ENCODE measurements at regions not wholly inside any gene's neighbourhood (a gene's known extent, or its start where the extent isn't known, plus 50 kb on each side); places are given as distances from the start of the nearest gene placed in this dataset.

DNA sequence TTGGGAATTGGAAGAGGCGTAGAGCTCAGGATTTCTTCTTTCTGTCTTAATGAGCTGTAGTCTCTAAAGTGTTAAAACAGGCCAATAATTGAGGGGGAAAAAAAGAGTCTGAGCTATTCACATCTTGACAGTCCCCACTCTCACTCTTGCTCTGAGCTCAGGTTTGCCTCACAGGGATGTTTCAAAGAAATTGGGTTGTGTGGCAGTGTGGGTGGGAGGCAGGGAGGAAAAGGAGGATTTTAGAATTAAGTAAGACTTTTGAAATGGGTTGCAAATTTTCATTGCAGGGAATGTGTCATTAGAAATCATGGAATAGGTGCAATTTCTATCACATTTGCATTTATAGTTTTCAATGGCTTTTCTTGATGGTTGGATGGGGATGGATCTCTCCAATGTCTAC is 338.8 kb upstream of the KIRREL3 start:
- Mint-ChIP-seq H3K36me3 (no peaks in the 10 kb centered on the region), H3K4me1 (no peaks in the 10 kb centered on the region), H3K27ac (no peak overlapping the region), H3K9me3 (peaks cover 6% of the 10 kb centered on the region), H3K4me3 (no peak overlapping the region)
- DNase-seq (ENCODE audit: low spot score in 2 of 2), result no peak
- ATAC-seq, result no peak

DNA sequence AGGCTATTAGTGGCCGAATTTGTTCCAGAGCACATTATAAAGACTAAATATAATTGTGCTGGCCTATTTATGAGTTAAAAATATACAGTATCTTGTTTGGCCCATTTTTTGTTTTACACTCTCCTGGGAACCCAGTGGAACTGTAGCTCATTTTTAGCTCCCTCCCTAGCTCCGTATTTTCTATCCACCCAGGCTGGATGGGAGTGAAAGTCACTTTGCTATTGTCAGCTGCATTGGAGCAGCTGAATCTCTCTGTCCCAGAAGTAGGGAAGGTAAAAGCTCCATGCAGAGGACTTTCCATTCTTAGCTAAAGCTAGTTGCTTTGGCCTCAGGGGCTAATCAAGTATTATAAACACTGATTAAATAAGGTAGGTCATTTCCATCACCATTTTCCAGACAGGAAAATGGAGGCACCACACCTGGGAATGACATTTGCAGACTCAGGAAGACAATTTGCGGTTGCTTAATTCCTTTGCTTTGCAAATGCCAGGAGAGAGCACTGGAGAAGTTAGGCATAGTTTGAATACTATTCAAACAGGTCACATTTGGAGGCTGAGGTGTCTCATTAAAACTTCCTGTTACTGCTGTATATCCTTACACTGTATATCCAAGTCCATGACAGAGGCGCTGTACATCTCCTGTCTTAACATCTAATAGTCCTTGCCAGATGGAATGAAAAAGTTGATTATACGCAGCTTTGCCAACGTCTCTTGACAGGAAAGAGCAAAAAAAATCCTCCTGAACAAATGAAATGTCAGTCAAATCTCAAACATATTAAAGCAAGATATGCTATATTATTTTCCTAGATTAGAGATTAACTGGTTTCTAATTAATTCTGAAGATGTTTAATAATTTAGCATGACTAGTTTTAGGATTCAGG is 338.1 kb upstream of the KIRREL3 start:
- no peaks in the 10 kb centered on the region for H3K36me3 Mint-ChIP-seq
- no peak overlapping the region for H3K27ac Mint-ChIP-seq
- peaks cover 6% of the 10 kb centered on the region for H3K9me3 Mint-ChIP-seq
- H3K4me1 Mint-ChIP-seq, result no peaks in the 10 kb centered on the region
- no peak overlapping the region for H3K4me3 Mint-ChIP-seq
- ATAC-seq, result no peak
- DNase-seq (ENCODE audit: low spot score in 2 of 2), result no peak

DNA sequence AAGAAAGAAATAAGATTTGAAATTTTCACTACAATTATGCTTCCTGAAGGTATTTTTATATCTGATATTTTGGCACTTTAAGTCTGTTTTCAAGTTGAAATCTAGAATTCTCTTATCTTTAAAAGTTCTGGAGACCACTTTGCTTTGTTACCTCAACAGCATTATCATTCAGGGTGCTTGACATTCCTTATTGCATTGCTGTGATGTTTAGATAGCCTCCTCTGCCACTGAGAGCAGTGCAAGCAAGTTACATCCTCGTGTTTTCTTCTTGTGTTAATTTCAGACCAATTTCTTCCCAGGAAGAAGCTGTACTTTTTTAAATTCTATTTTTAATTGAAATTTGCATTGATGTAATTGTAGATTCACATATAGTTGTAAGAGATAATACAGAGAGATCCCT is 333.9 kb upstream of the KIRREL3 start:
- Mint-ChIP-seq H3K9me3 (peaks cover 14% of the 10 kb centered on the region), H3K36me3 (no peaks in the 10 kb centered on the region), H3K4me1 (no peaks in the 10 kb centered on the region), H3K27ac (no peak overlapping the region), H3K4me3 (no peak overlapping the region)
- ATAC-seq (no peak), DNase-seq (ENCODE audit: low spot score in 2 of 2) (no peak)

DNA sequence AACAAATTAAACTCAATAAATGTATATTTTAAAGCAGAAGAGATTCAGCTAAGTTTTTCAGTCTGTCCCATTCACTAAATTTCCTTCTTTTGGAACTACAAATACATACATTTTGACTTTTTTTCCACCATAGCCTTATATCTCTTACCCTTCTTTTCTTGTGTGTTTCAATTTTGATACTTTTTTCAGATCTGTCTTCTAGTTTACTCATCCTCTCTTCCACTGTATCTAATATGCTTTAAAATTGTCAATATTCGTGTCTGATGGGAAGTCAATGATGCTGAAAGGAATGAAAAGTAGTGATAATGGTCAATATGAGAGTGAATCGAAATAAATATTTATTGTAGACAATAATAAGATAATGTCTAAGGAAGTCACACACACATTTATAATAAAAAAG is 332.3 kb upstream of the KIRREL3 start:
- H3K36me3 Mint-ChIP-seq, result no peaks in the 10 kb centered on the region
- ATAC-seq, result no peak
- no peak for DNase-seq (ENCODE audit: low spot score in 2 of 2)
- H3K27ac Mint-ChIP-seq, result no peak overlapping the region
- no peaks in the 10 kb centered on the region for H3K4me1 Mint-ChIP-seq
- H3K9me3 Mint-ChIP-seq, result peaks cover 17% of the 10 kb centered on the region
- H3K4me3 Mint-ChIP-seq, result no peak overlapping the region

DNA sequence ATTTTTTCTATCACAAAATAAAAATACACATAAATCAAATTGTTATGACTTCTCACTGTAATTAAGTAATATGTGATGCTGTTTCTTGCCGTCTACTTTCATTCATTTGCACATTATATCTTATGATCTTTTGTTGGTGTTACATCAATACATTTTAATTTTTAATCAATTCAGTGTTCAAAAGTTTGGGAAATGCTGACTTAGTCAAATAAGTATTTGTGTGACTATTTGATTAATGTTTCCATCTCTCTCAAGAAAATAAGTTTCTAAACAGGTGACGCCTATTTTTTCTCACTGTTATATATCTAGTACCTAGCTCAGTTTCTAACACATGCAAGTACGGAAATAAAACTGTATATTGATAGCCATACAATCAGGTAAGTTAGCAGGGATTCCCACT is 329.5 kb upstream of the KIRREL3 start:
- no peak for DNase-seq (ENCODE audit: low spot score in 2 of 2)
- H3K4me1 Mint-ChIP-seq, result no peaks in the 10 kb centered on the region
- H3K4me3 Mint-ChIP-seq, result no peak overlapping the region
- no peak for ATAC-seq
- H3K9me3 Mint-ChIP-seq, result peaks cover 14% of the 10 kb centered on the region
- no peak overlapping the region for H3K27ac Mint-ChIP-seq
- H3K36me3 Mint-ChIP-seq, result no peaks in the 10 kb centered on the region

DNA sequence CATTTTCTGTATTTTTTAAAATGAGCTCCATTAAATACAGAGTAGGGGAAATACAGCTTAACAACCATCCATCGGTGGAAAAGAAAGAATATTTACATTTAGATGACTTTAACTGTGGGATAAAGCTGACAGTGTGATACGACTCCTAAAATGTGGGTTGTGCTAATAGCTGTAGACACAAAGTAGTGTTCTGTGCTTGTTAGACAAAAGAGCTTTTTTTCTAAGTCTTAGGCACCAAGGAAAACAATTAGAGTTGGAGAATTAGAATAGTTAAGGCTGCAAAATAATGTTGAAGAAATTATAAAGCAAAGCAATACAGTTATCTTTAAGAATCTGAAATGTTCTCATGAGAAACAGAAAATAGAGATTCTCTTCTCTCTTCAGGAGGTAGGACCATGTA is 307.7 kb upstream of the KIRREL3 start:
- H3K27ac Mint-ChIP-seq, result no peak overlapping the region
- H3K4me1 Mint-ChIP-seq, result no peaks in the 10 kb centered on the region
- no peaks in the 10 kb centered on the region for H3K36me3 Mint-ChIP-seq
- H3K4me3 Mint-ChIP-seq, result no peak overlapping the region
- no peak for ATAC-seq
- H3K9me3 Mint-ChIP-seq, result peaks cover 18% of the 10 kb centered on the region
- no peak for DNase-seq (ENCODE audit: low spot score in 2 of 2)

DNA sequence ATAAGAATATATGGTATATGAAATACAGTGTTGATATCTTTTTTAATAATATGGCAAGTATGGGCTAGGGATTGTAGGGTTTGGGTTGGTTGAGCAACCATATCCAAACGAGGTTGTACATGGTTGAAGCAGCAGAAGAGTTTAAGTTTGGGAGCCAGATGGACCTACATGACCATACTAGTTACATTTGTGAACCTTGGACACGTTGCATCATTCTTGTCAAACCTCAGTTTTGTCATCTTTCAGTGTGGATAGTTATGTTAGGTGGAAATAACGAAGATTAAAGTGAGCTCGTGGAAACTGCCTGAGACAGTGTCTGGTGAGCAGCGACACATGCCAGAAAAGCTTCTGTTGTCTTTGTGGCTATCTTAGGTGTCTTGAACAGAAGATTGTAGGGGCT is 307.1 kb upstream of the KIRREL3 start:
- Mint-ChIP-seq H3K9me3 (peaks cover 15% of the 10 kb centered on the region), H3K27ac (no peak overlapping the region), H3K36me3 (no peaks in the 10 kb centered on the region), H3K4me3 (no peak overlapping the region), H3K4me1 (no peaks in the 10 kb centered on the region)
- ATAC-seq (no peak), DNase-seq (ENCODE audit: low spot score in 2 of 2) (no peak)

DNA sequence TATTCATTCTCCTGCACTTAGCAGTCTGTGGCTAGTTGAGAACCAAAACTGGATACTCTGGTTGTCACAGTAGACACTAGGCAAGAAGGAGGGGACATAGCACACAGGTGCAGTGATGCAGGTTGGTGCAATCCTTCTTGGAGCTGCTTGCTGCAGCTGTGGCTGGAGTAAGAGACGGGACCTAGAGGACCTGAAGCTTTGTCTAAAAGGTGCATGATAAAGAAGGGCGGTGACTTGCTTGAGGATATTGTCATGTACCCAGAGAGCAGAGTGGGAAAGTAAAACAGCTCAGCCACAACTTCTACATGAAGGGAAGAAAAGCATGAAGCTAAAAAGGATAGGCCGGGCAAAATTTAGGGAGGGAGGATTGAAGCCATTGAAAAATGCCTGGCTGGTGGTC is 304.1 kb upstream of the KIRREL3 start:
- no peak for DNase-seq (ENCODE audit: low spot score in 2 of 2)
- no peaks in the 10 kb centered on the region for H3K36me3 Mint-ChIP-seq
- peaks cover 9% of the 10 kb centered on the region for H3K9me3 Mint-ChIP-seq
- H3K4me3 Mint-ChIP-seq, result no peak overlapping the region
- H3K27ac Mint-ChIP-seq, result no peak overlapping the region
- H3K4me1 Mint-ChIP-seq, result no peaks in the 10 kb centered on the region
- no peak for ATAC-seq

DNA sequence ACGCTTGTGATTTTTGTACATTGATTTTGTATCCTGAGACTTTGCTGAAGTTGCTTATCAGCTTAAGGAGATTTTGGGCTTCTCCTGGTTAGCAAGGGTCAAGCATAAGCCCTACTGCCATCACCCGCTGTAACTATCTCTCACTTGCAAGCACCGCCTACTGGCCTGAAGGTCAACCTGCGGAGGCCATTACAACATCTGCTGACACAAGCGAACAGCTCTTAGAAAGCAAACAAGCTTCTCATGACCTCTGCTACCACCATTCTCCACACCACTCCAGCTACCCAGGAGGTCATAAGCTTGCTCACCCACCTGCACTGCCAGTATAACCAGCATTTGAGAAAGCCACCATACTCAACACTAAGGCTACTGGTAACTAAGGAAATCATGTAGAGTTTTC is 288.4 kb upstream of the KIRREL3 start:
- ATAC-seq, result no peak
- no peaks in the 10 kb centered on the region for H3K4me1 Mint-ChIP-seq
- no peak overlapping the region for H3K4me3 Mint-ChIP-seq
- no peak overlapping the region for H3K27ac Mint-ChIP-seq
- DNase-seq (ENCODE audit: low spot score in 2 of 2), result no peak
- no peaks in the 10 kb centered on the region for H3K36me3 Mint-ChIP-seq
- H3K9me3 Mint-ChIP-seq, result peaks cover 2% of the 10 kb centered on the region

DNA sequence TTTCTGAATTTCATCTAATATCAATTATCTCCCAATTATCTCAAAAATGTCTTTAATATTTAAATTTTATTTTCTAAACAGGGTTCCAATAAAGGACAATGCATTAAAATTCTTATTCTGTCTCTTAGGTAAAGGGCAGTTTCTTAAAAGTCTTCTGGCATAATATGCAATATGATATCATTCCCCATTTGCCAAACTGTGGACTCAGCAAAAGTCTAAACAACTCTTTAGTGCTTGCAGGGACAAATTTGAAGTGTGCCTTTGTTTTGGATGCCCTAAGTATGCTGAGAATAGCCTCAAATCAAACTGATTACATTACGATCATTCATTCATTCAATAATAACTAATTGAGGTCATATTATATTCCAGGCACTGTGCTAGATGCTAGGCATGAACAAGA is 281.0 kb upstream of the KIRREL3 start:
- Mint-ChIP-seq H3K4me3 (no peak overlapping the region), H3K36me3 (no peaks in the 10 kb centered on the region), H3K4me1 (no peaks in the 10 kb centered on the region), H3K9me3 (peaks cover 4% of the 10 kb centered on the region), H3K27ac (no peak overlapping the region)
- ATAC-seq, result no peak
- DNase-seq (ENCODE audit: low spot score in 2 of 2), result no peak

DNA sequence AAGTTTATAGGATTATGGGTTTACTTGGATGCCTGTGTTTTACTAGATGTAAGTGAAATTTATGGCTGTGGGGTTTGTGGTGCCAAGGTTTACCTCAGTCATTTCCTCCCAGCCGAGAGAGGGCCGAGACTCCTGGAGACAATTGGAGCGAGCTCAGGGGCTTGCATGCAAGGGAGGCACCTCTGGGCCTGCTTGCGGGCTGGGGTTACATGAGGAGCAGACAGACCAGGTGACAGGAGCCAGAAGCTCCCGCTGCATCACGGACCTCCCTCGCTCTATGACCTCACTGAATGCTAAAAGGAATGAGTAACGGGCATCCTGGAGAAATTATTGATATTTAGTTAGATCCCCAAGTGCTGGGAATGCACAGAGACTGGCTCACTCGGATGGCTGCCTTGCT is 275.2 kb upstream of the KIRREL3 start:
- no peak for DNase-seq (ENCODE audit: low spot score in 2 of 2)
- ATAC-seq, result no peak

DNA sequence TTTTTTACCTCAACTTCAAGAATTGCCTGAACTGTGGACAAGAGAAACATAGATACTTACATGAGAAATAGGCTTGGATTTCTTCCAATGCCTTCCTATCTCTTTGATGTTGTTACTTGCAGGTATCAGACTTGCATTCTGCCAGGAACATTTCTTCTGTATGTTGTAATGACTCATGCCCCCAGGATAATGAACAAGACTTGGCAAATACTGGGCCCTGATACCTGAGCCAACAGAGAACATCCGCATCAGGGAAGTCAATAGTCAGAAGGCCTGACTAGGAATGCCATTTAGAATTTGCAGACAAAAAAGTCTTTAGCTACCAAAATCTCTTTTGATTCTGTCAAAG is 273.7 kb upstream of the KIRREL3 start:
- H3K4me3 Mint-ChIP-seq, result no peak overlapping the region
- peaks cover 4% of the 10 kb centered on the region for H3K9me3 Mint-ChIP-seq
- no peak for ATAC-seq
- no peak overlapping the region for H3K27ac Mint-ChIP-seq
- H3K4me1 Mint-ChIP-seq, result no peaks in the 10 kb centered on the region
- no peak for DNase-seq (ENCODE audit: low spot score in 2 of 2)
- no peaks in the 10 kb centered on the region for H3K36me3 Mint-ChIP-seq

More for the DNA sequence above, 275.2 kb upstream of the KIRREL3 start:
- H3K9me3 Mint-ChIP-seq, result peaks cover 8% of the 10 kb centered on the region
- no peaks in the 10 kb centered on the region for H3K4me1 Mint-ChIP-seq
- no peaks in the 10 kb centered on the region for H3K36me3 Mint-ChIP-seq
- no peak overlapping the region for H3K27ac Mint-ChIP-seq
- no peak overlapping the region for H3K4me3 Mint-ChIP-seq

DNA sequence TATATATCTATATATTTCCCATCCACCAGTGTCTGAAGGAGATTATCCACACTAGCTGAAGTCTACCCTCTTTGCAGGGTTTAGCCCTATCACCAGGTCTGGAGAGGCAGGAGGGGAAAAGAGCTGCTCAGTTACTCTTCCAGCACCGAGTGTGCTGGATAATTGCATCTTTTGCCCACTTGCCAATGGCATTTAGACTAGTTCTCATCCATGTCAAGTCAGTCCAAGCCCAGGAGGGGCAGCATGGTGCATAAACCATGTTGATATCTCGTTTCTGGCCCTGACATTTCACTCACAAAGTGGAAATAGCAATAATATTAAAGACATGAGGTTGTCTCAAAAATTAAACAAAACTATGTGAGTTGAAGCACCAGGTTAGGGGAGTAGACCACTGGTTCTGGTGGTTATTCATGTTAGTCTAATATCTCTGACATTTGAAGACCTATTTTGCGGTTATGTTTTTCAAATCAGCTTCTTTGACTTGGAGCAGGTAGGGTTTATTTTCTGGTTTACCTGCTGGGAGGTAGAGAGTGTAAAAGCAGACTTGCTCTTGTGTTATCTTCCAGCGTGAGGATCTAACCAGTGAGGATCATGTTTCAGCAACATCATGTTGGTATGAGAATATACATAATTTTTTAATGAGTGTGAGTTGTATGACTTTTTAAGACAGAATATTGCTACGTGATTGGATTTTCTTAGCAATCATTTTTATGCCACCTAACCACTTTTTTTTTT is 273.2 kb upstream of the KIRREL3 start:
- ATAC-seq, result no peak

DNA sequence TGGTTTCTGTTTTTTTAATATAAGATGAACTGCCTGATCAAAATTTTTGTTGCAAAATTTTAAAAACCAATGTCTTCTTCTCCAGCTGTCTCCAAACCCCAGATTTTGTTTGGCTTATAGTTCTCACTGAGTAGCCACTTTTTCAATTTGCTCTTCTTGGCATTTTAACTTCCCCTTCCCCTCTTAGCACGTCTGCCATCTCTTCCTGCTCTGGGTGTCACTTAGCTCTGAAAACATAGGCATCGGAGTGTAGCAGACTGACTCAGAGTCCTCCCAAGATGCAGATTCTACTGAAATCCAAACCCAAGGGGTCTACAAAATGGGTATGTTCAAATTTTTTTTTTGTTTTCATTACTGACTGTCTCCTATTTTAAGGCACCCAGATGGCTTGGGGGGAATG is 270.3 kb upstream of the KIRREL3 start:
- no peak overlapping the region for H3K4me3 Mint-ChIP-seq
- no peaks in the 10 kb centered on the region for H3K4me1 Mint-ChIP-seq
- DNase-seq (ENCODE audit: low spot score in 2 of 2) (no peak), ATAC-seq (no peak)
- peaks cover 4% of the 10 kb centered on the region for H3K9me3 Mint-ChIP-seq
- no peaks in the 10 kb centered on the region for H3K36me3 Mint-ChIP-seq
- H3K27ac Mint-ChIP-seq, result no peak overlapping the region

More for the DNA sequence above, 273.2 kb upstream of the KIRREL3 start:
- no peak for DNase-seq (ENCODE audit: low spot score in 2 of 2)
- Mint-ChIP-seq H3K27ac (no peak overlapping the region), H3K4me3 (no peak overlapping the region), H3K4me1 (no peaks in the 10 kb centered on the region), H3K9me3 (peaks cover 4% of the 10 kb centered on the region), H3K36me3 (no peaks in the 10 kb centered on the region)

DNA sequence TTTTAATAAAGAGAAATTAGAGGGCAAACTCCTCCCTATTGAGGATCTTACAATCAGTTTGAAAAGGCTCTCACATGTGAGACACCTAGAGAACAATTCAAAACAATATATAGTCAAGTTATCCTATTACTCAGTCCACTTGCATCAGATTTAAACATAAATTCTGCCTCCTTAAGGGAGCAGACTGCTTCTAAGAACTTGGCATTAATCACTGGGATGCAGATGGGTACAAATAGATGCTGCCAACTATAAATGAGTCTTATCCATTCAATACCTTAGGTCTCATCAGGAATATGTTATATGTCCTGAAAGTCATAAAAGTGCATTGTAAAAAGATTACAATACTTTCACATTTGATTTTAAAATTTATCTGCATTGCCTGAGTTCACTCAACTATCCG is 269.3 kb upstream of the KIRREL3 start:
- no peak for ATAC-seq
- Mint-ChIP-seq H3K27ac (no peak overlapping the region), H3K36me3 (no peaks in the 10 kb centered on the region)

DNA sequence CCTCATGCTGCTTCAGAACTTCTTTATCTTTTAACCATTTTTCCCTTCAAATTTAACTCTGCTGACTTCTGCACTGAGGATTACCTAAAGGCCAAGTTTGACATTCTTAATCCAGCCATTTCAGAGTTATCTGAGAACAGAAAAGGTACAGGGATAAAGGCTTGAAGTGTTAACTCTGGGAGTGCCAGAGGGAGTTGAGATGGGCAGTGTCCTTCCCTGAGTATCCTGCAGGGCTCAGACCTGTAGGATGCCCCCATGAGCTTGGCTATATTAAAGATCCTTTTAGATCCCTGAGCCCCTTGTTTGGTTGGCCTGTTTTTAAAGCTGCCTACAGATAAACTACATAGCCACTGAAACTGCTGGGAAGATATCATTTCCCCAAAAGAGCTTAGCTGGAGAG is 268.4 kb upstream of the KIRREL3 start:
- Mint-ChIP-seq H3K4me3 (no peak overlapping the region), H3K9me3 (no peaks in the 10 kb centered on the region), H3K36me3 (no peaks in the 10 kb centered on the region), H3K4me1 (no peaks in the 10 kb centered on the region), H3K27ac (no peak overlapping the region)
- ATAC-seq (no peak), DNase-seq (ENCODE audit: low spot score in 2 of 2) (no peak)

More for the DNA sequence above, 269.3 kb upstream of the KIRREL3 start:
- H3K4me1 Mint-ChIP-seq, result no peaks in the 10 kb centered on the region
- H3K9me3 Mint-ChIP-seq, result peaks cover 4% of the 10 kb centered on the region
- no peak overlapping the region for H3K4me3 Mint-ChIP-seq
- no peak for DNase-seq (ENCODE audit: low spot score in 2 of 2)
